HEK293T (cell line): ENCODE measurements at regions not wholly inside any gene's neighbourhood (a gene's known extent, or its start where the extent isn't known, plus 50 kb on each side); places are given as distances from the start of the nearest gene placed in this dataset.

Experiments used
- FOXK2 ChIP-seq: fragments of 450-650 bp; IDR thresholded peaks from 2 replicates; pipeline ENCODE4 v1.6.1; 2016; ENCODE audit warnings: mild to moderate bottlenecking
- HDGF ChIP-seq: fragments of 450-650 bp; IDR thresholded peaks from 2 replicates; pipeline ENCODE4 v1.6.1; 2017; ENCODE audit warnings: antibody characterized with exemption, borderline replicate concordance
- PKNOX1 ChIP-seq: fragments of 450-650 bp; IDR thresholded peaks from 2 replicates; pipeline ENCODE4 v1.6.1; 2016
- SP1 ChIP-seq: fragments of 450-650 bp; IDR thresholded peaks from 2 replicates; pipeline ENCODE4 v1.6.1; 2017
- ZNF384 ChIP-seq: fragments of 450-650 bp; IDR thresholded peaks from 2 replicates; pipeline ENCODE4 v1.6.1; 2016

- no peak for TF ChIP-seq HDGF
- no peak for TF ChIP-seq SP1
- TF ChIP-seq FOXK2, result no peak
- TF ChIP-seq ZNF384, result no peak
- no peak for TF ChIP-seq PKNOX1
These were observed 110.4 kb downstream of the KCNA5 start for GRCh38 chr12:5154091-5154490.
